ENCODE measurements at regions not wholly inside any gene's neighbourhood (a gene's known extent, or its start where the extent isn't known, plus 50 kb on each side); places are given as distances from the start of the nearest gene placed in this dataset.

- H3K9me2 ChIP-seq (ENCODE audit: insufficient read depth) = no peaks in the 10 kb centered on the region
- H3K4me2 ChIP-seq (ENCODE audit: unreplicated experiment) = no peak overlapping the region
- peaks cover 22% of the 10 kb centered on the region for H3K4me1 ChIP-seq (ENCODE audit: insufficient read depth)
- H3K9ac ChIP-seq = no peak overlapping the region
- no peak overlapping the region for H3K4me3 ChIP-seq
- H3K27ac ChIP-seq = no peak overlapping the region
- peaks cover 12% of the 10 kb centered on the region; the same call in 1 of the 2 replicates for H3F3A ChIP-seq (ENCODE audit: insufficient read depth)
- no peaks in the 10 kb centered on the region for H4K20me1 ChIP-seq (ENCODE audit: insufficient read depth)
- WGBS, 2 experiments (ENCODE audit: low coverage in 1 of 2, low lambda C conversion rate in 2 of 2, missing lambda C conversion rate in 2 of 2) = 83 to 85% methylated on average over 8 of the region's 8 CpGs
- in situ Hi-C loops (cut with MboI) = no loop called here
- 0 out of 2 replicates have a peak, but pooled peaks cover 5% of the 10 kb centered on the region for H3K27me3 ChIP-seq (replicated peaks; ENCODE audit: insufficient read depth)
- H2AFZ ChIP-seq = no peak overlapping the region
- no peaks in the 10 kb centered on the region for H3K36me3 ChIP-seq (ENCODE audit: low read depth)
- H3K79me2 ChIP-seq (ENCODE audit: insufficient read depth) = no peaks in the 10 kb centered on the region
- TF ChIP-seq EZH2 (IDR thresholded peaks at IDR 0.05; ENCODE audit: insufficient read depth, poor library complexity, severe bottlenecking) (no peak), EZH2phosphoT487 (IDR thresholded peaks at IDR 0.05; ENCODE audit: insufficient read depth, low read depth) (no peak)
- H3K9me3 ChIP-seq (ENCODE audit: low read depth) = no peaks in the 10 kb centered on the region
- DNase-seq = no peak
These were observed 122.0 kb upstream of the ARID1B start for GRCh38 chr6:156654919-156655918.

GRCh38 chr6:156652231-156652750 is 124.9 kb upstream of the ARID1B start:
- no peak for DNase-seq
- no peak for TF ChIP-seq EZH2phosphoT487 (IDR thresholded peaks at IDR 0.05; ENCODE audit: insufficient read depth, low read depth)
- TF ChIP-seq EZH2 (IDR thresholded peaks at IDR 0.05; ENCODE audit: insufficient read depth, poor library complexity, severe bottlenecking) = no peak
- Histone ChIP-seq H3K79me2 (ENCODE audit: insufficient read depth) (no peaks in the 10 kb centered on the region), H3K9me3 (ENCODE audit: low read depth) (no peaks in the 10 kb centered on the region), H3K9me2 (ENCODE audit: insufficient read depth) (no peaks in the 10 kb centered on the region), H4K20me1 (ENCODE audit: insufficient read depth) (no peaks in the 10 kb centered on the region), H3K27me3 (replicated peaks; ENCODE audit: insufficient read depth) (peaks cover 5% of the 10 kb centered on the region; the same call in 1 of the 2 replicates), H2AFZ (no peak overlapping the region), H3K4me2 (ENCODE audit: unreplicated experiment) (no peak overlapping the region), H3K36me3 (ENCODE audit: low read depth) (no peaks in the 10 kb centered on the region), H3K27ac (no peak overlapping the region), H3K4me1 (ENCODE audit: insufficient read depth) (no peaks in the 10 kb centered on the region), H3F3A (ENCODE audit: insufficient read depth) (no peaks in the 10 kb centered on the region), H3K4me3 (no peak overlapping the region), H3K9ac (no peak overlapping the region)
- in situ Hi-C loops (cut with MboI) = no loop called here
- WGBS, 2 experiments (ENCODE audit: low coverage in 1 of 2, low lambda C conversion rate in 2 of 2, missing lambda C conversion rate in 2 of 2) = 86 to 97% methylated on average over 5 of the region's 5 CpGs

- in situ Hi-C loops (cut with MboI) = no loop called here
- Histone ChIP-seq H3K79me2 (ENCODE audit: insufficient read depth) (no peaks in the 10 kb centered on the region), H3K4me2 (ENCODE audit: unreplicated experiment) (no peak overlapping the region), H3K27ac (no peak overlapping the region), H3K9ac (no peak overlapping the region), H2AFZ (no peak overlapping the region), H3K4me1 (ENCODE audit: insufficient read depth) (no peaks in the 10 kb centered on the region), H3K9me3 (ENCODE audit: low read depth) (no peaks in the 10 kb centered on the region), H3K36me3 (ENCODE audit: low read depth) (no peaks in the 10 kb centered on the region), H3K9me2 (ENCODE audit: insufficient read depth) (no peaks in the 10 kb centered on the region), H3K27me3 (replicated peaks; ENCODE audit: insufficient read depth) (peaks cover 5% of the 10 kb centered on the region; the same call in 1 of the 2 replicates), H3K4me3 (no peak overlapping the region), H3F3A (ENCODE audit: insufficient read depth) (no peaks in the 10 kb centered on the region), H4K20me1 (ENCODE audit: insufficient read depth) (no peaks in the 10 kb centered on the region)
- 67 to 79% methylated on average over 8 of the region's 8 CpGs for WGBS, 2 experiments (ENCODE audit: low coverage in 1 of 2, low lambda C conversion rate in 2 of 2, missing lambda C conversion rate in 2 of 2)
- TF ChIP-seq EZH2 (IDR thresholded peaks at IDR 0.05; ENCODE audit: insufficient read depth, poor library complexity, severe bottlenecking) (no peak), EZH2phosphoT487 (IDR thresholded peaks at IDR 0.05; ENCODE audit: insufficient read depth, low read depth) (no peak)
- DNase-seq = no peak
These were observed 125.7 kb upstream of the ARID1B start for GRCh38 chr6:156651486-156651885.

- TF ChIP-seq EZH2 (IDR thresholded peaks at IDR 0.05; ENCODE audit: insufficient read depth, poor library complexity, severe bottlenecking) (no peak), EZH2phosphoT487 (IDR thresholded peaks at IDR 0.05; ENCODE audit: insufficient read depth, low read depth) (no peak)
- no peak overlapping the region for H3K4me2 ChIP-seq (ENCODE audit: unreplicated experiment)
- H2AFZ ChIP-seq = no peak overlapping the region
- no peaks in the 10 kb centered on the region for H3K9me2 ChIP-seq (ENCODE audit: insufficient read depth)
- no peak overlapping the region for H3K27ac ChIP-seq
- WGBS, 2 experiments (ENCODE audit: low coverage in 1 of 2, low lambda C conversion rate in 2 of 2, missing lambda C conversion rate in 2 of 2) = 52 to 62% methylated on average over 4 of the region's 4 CpGs
- no peaks in the 10 kb centered on the region for H3K36me3 ChIP-seq (ENCODE audit: low read depth)
- no peaks in the 10 kb centered on the region for H3K79me2 ChIP-seq (ENCODE audit: insufficient read depth)
- DNase-seq = no peak
- peaks cover 5% of the 10 kb centered on the region; the same call in 1 of the 2 replicates for H3K27me3 ChIP-seq (replicated peaks; ENCODE audit: insufficient read depth)
- no peaks in the 10 kb centered on the region for H3F3A ChIP-seq (ENCODE audit: insufficient read depth)
- no peaks in the 10 kb centered on the region for H4K20me1 ChIP-seq (ENCODE audit: insufficient read depth)
- no peak overlapping the region for H3K4me3 ChIP-seq
- in situ Hi-C loops (cut with MboI) = no loop called here
- no peaks in the 10 kb centered on the region for H3K4me1 ChIP-seq (ENCODE audit: insufficient read depth)
- no peaks in the 10 kb centered on the region for H3K9me3 ChIP-seq (ENCODE audit: low read depth)
- H3K9ac ChIP-seq = no peak overlapping the region
These were observed 126.2 kb upstream of the ARID1B start for GRCh38 chr6:156650896-156651390.

All from GM23248 (cell line).